Liver (tissue), 8 donors: ENCODE measurements at regions not wholly inside any gene's neighbourhood (a gene's known extent, or its start where the extent isn't known, plus 50 kb on each side); places are given as distances from the start of the nearest gene placed in this dataset.

ENCODE experiments used
- DNase-seq: peaks from one replicate; pipeline ENCODE4 v3.0.0-alpha.2; 2017; ENCODE audit warnings: low spot score
- H3K27ac ChIP-seq, 2 donors: one replicate each; pipeline ENCODE4 v1.7.0; 2013; ENCODE audit warnings: inconsistent platforms in 2 of 2, low read length in 2 of 2, control low read depth in 1 of 2, low read depth in 1 of 2, mild to moderate bottlenecking in 1 of 2
- H3K27me3 ChIP-seq, 4 donors: one replicate each; pipeline versions ENCODE4 v1.6.1 to v1.7.0; 2013; ENCODE audit warnings: low read length in 3 of 4, inconsistent platforms in 1 of 4, mild to moderate bottlenecking in 1 of 4, moderate library complexity in 1 of 4; ENCODE audit not compliant: control insufficient read depth in 4 of 4, insufficient read depth in 4 of 4
- H3K36me3 ChIP-seq, 4 donors: one replicate each; pipeline versions ENCODE4 v1.6.1 to v1.7.0; 2013; ENCODE audit warnings: low read length in 3 of 4, mild to moderate bottlenecking in 3 of 4, low read depth in 1 of 4, moderate library complexity in 1 of 4; ENCODE audit not compliant: control insufficient read depth in 4 of 4, insufficient read depth in 3 of 4
- H3K4me1 ChIP-seq, 4 donors: one replicate each; pipeline versions ENCODE4 v1.6.1 to v1.7.0; 2013; ENCODE audit warnings: low read length in 3 of 4, mild to moderate bottlenecking in 3 of 4, moderate library complexity in 1 of 4; ENCODE audit not compliant: control insufficient read depth in 4 of 4, insufficient read depth in 4 of 4
- H3K4me3 ChIP-seq, 3 donors: one replicate each; pipeline versions ENCODE4 v1.6.1 to v1.7.0; 2013; ENCODE audit warnings: low read length in 3 of 3, control low read depth in 1 of 3, low read depth in 1 of 3, mild to moderate bottlenecking in 1 of 3
- H3K9ac ChIP-seq, 2 donors: one replicate each; pipeline ENCODE4 v1.7.0; 2013; ENCODE audit warnings: low read length in 2 of 2, mild to moderate bottlenecking in 2 of 2, moderate library complexity in 2 of 2, control low read depth in 1 of 2, low read depth in 1 of 2
- H3K9me3 ChIP-seq, 4 donors: one replicate each; pipeline versions ENCODE4 v1.6.1 to v1.7.0; 2013; ENCODE audit warnings: low read length in 3 of 4; ENCODE audit not compliant: control insufficient read depth in 4 of 4
- CTCF ChIP-seq: fragments of 150-350 bp; IDR thresholded peaks from 2 replicates; pipeline ENCODE4 v1.5.1; 2017; ENCODE audit warnings: improper control_type of control experiment, low read depth, low read length; ENCODE audit not compliant: missing input control
- EGR1 ChIP-seq, 2 donors: IDR thresholded peaks; 2 replicates each; pipeline ENCODE4 v1.6.1; 2016 to 2018; ENCODE audit warnings: antibody characterized with exemption in 2 of 2, low read depth in 2 of 2
- FOXA1 ChIP-seq: IDR thresholded peaks from 2 replicates; pipeline ENCODE4 v1.6.1; 2016; ENCODE audit warnings: antibody characterized with exemption
- FOXA2 ChIP-seq: IDR thresholded peaks from 2 replicates; pipeline ENCODE4 v1.6.1; 2016; ENCODE audit warnings: antibody characterized with exemption
- GABPA ChIP-seq, 2 donors: IDR thresholded peaks in 1 of 2; conservative IDR thresholded peaks in 1 of 2; 2 replicates each; pipeline ENCODE4 v1.6.1; 2016; ENCODE audit warnings: antibody characterized with exemption in 2 of 2, mild to moderate bottlenecking in 1 of 2, moderate library complexity in 1 of 2
- HNF4A ChIP-seq, 2 donors: conservative IDR thresholded peaks; 2 replicates each; pipeline ENCODE4 v1.6.1; 2016; ENCODE audit warnings: antibody characterized with exemption in 2 of 2, mild to moderate bottlenecking in 2 of 2
- HNF4G ChIP-seq: IDR thresholded peaks from 2 replicates; pipeline ENCODE4 v1.6.1; 2016; ENCODE audit warnings: antibody characterized with exemption
- JUND ChIP-seq, 2 donors: IDR thresholded peaks; 2 replicates each; pipeline ENCODE4 v1.6.1; 2016; ENCODE audit warnings: antibody characterized with exemption in 2 of 2
- NR2F2 ChIP-seq: IDR thresholded peaks from 2 replicates; pipeline ENCODE4 v1.6.1; 2016; ENCODE audit warnings: antibody characterized with exemption
- RAD21 ChIP-seq, 2 donors: IDR thresholded peaks; 2 replicates each; pipeline ENCODE4 v1.6.1; 2016; ENCODE audit warnings: antibody characterized with exemption in 2 of 2, mild to moderate bottlenecking in 2 of 2
- RXRA ChIP-seq, 2 donors: IDR thresholded peaks; 2 replicates each; pipeline ENCODE4 v1.6.1; 2017 to 2018; ENCODE audit warnings: antibody characterized with exemption in 2 of 2, mild to moderate bottlenecking in 1 of 2
- SP1 ChIP-seq: IDR thresholded peaks from 2 replicates; pipeline ENCODE4 v1.6.1; 2018; ENCODE audit warnings: antibody characterized with exemption, mild to moderate bottlenecking
- TAF1 ChIP-seq: conservative IDR thresholded peaks from 2 replicates; pipeline ENCODE4 v1.6.1; 2016; ENCODE audit warnings: antibody characterized with exemption, mild to moderate bottlenecking
- YY1 ChIP-seq: IDR thresholded peaks from 2 replicates; pipeline ENCODE4 v1.6.1; 2016; ENCODE audit warnings: antibody characterized with exemption, mild to moderate bottlenecking
- WGBS: extraction: QIAGEN DNeasy Blood & Tissue Kit; methylation state at CpG from one replicate; pipeline ENCODE4 v1.1.7; 2013; 5-methylcytosine and 5-hydroxymethylcytosine counted together
- TF ChIP-seq, protein P1 (sequence below): IDR thresholded peaks from 2 replicates; pipeline ENCODE4 v1.6.1; 2016; ENCODE audit warnings: antibody characterized with exemption
- TF ChIP-seq, protein P2 (sequence below): IDR thresholded peaks from 2 replicates; pipeline ENCODE4 v1.6.1; 2016; ENCODE audit warnings: antibody characterized with exemption
- TF ChIP-seq, protein P3 (sequence below): IDR thresholded peaks from 2 replicates; pipeline ENCODE4 v1.6.1; 2016; ENCODE audit warnings: antibody characterized with exemption
- TF ChIP-seq, protein P4 (sequence below): IDR thresholded peaks from 2 replicates; pipeline ENCODE4 v1.6.1; 2016; ENCODE audit warnings: antibody characterized with exemption, mild to moderate bottlenecking
- donor health status: healthy.
- donor health status: healthy.
- donor health status: healthy.
- donor health status: healthy.
- donor health status: healthy.

DNA sequence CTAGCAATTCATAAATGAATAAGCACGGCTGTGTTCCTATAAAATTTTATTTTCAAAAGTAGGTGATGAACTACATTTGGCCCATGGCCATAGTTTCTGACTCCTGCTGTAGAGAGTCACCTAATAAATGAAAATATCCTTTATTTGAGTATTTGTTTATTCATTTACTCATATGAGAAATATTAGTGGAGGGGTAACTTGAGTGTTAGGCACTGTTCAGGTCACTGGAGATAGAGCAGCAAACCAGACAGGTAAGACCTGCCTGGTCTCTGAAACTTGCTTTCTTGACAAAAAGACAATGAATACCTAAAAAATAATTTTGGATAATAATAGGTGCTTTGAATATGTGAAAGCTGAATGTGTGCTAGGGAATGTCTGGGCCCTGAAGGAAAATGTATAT lies 68.8 kb downstream of the YIPF5 start:
- Histone ChIP-seq H3K9me3 (no peaks in the 10 kb centered on the region), H3K27ac (no peak overlapping the region), H3K4me3 (no peak overlapping the region), H3K4me1 (no peaks in the 10 kb centered on the region), H3K9ac (no peak overlapping the region), H3K27me3 (no peaks in the 10 kb centered on the region), H3K36me3 (no peaks in the 10 kb centered on the region)
- TF ChIP-seq FOXA2 (no peak), FOXA1 (no peak), HNF4A (conservative IDR thresholded peaks at IDR 0.05) (no peak), EGR1 (IDR thresholded peaks at IDR 0.05; ENCODE audit: low read depth in 2 of 2) (no peak), TAF1 (no peak), GABPA (IDR thresholded peaks at IDR 0.05 in 1 of 2, conservative IDR thresholded peaks at IDR 0.05 in 1 of 2) (no peak), RAD21 (IDR thresholded peaks at IDR 0.05) (no peak), YY1 (no peak), JUND (IDR thresholded peaks at IDR 0.05) (no peak), RXRA (IDR thresholded peaks at IDR 0.05) (no peak), NR2F2 (no peak), SP1 (no peak)
- TF ChIP-seq, protein P1, sequence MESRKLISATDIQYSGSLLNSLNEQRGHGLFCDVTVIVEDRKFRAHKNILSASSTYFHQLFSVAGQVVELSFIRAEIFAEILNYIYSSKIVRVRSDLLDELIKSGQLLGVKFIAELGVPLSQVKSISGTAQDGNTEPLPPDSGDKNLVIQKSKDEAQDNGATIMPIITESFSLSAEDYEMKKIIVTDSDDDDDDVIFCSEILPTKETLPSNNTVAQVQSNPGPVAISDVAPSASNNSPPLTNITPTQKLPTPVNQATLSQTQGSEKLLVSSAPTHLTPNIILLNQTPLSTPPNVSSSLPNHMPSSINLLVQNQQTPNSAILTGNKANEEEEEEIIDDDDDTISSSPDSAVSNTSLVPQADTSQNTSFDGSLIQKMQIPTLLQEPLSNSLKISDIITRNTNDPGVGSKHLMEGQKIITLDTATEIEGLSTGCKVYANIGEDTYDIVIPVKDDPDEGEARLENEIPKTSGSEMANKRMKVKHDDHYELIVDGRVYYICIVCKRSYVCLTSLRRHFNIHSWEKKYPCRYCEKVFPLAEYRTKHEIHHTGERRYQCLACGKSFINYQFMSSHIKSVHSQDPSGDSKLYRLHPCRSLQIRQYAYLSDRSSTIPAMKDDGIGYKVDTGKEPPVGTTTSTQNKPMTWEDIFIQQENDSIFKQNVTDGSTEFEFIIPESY: no peak
- TF ChIP-seq, protein P2, sequence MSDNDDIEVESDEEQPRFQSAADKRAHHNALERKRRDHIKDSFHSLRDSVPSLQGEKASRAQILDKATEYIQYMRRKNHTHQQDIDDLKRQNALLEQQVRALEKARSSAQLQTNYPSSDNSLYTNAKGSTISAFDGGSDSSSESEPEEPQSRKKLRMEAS: no peak
- no peak for DNase-seq
- 87% methylated on average over 1 of the region's 1 CpG for WGBS

DNA sequence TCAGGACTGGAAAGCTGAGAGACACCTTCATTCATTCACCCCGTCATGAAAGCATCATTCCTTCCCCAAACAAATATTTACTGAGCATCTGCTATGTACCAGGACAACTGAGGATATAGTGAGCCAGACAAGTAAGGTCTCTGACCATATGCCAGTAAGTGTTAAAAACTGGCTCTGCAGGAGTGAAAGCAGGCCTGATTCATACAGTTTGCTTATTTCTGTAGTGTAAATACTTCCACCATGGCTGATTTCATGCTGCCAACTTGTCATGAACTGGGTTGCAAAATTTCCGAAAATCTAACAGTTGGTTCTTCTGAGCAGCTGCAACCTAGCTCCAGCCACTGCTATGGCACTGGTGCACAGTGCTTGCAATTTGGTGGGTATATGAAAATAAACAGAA lies 68.1 kb downstream of the YIPF5 start:
- Histone ChIP-seq H3K9ac (no peak overlapping the region), H3K9me3 (no peaks in the 10 kb centered on the region), H3K27ac (no peak overlapping the region), H3K4me1 (no peaks in the 10 kb centered on the region), H3K36me3 (no peaks in the 10 kb centered on the region), H3K4me3 (no peak overlapping the region), H3K27me3 (no peaks in the 10 kb centered on the region)
- WGBS: 78% methylated on average over 2 of the region's 2 CpGs
- TF ChIP-seq RXRA (IDR thresholded peaks at IDR 0.05) (no peak), FOXA1 (no peak), FOXA2 (no peak), NR2F2 (no peak), EGR1 (IDR thresholded peaks at IDR 0.05; ENCODE audit: low read depth in 2 of 2) (no peak), JUND (IDR thresholded peaks at IDR 0.05) (no peak), YY1 (no peak), TAF1 (no peak), HNF4A (conservative IDR thresholded peaks at IDR 0.05) (no peak), GABPA (IDR thresholded peaks at IDR 0.05 in 1 of 2, conservative IDR thresholded peaks at IDR 0.05 in 1 of 2) (no peak), CTCF (no peak), SP1 (no peak), HNF4G (no peak), RAD21 (IDR thresholded peaks at IDR 0.05) (no peak)
- TF ChIP-seq, protein P3, sequence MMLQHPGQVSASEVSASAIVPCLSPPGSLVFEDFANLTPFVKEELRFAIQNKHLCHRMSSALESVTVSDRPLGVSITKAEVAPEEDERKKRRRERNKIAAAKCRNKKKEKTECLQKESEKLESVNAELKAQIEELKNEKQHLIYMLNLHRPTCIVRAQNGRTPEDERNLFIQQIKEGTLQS: no peak
- TF ChIP-seq, protein P4, sequence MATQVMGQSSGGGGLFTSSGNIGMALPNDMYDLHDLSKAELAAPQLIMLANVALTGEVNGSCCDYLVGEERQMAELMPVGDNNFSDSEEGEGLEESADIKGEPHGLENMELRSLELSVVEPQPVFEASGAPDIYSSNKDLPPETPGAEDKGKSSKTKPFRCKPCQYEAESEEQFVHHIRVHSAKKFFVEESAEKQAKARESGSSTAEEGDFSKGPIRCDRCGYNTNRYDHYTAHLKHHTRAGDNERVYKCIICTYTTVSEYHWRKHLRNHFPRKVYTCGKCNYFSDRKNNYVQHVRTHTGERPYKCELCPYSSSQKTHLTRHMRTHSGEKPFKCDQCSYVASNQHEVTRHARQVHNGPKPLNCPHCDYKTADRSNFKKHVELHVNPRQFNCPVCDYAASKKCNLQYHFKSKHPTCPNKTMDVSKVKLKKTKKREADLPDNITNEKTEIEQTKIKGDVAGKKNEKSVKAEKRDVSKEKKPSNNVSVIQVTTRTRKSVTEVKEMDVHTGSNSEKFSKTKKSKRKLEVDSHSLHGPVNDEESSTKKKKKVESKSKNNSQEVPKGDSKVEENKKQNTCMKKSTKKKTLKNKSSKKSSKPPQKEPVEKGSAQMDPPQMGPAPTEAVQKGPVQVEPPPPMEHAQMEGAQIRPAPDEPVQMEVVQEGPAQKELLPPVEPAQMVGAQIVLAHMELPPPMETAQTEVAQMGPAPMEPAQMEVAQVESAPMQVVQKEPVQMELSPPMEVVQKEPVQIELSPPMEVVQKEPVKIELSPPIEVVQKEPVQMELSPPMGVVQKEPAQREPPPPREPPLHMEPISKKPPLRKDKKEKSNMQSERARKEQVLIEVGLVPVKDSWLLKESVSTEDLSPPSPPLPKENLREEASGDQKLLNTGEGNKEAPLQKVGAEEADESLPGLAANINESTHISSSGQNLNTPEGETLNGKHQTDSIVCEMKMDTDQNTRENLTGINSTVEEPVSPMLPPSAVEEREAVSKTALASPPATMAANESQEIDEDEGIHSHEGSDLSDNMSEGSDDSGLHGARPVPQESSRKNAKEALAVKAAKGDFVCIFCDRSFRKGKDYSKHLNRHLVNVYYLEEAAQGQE: no peak
- TF ChIP-seq, protein P1: no peak
- TF ChIP-seq, protein P2: no peak
- DNase-seq: no peak
